Omental fat pad (tissue), 3 donors: ENCODE measurements at regions not wholly inside any gene's neighbourhood (a gene's known extent, or its start where the extent isn't known, plus 50 kb on each side); places are given as distances from the start of the nearest gene placed in this dataset.

Source experiments
- ATAC-seq: fragments of 150-250 bp; one replicate; pipeline ENCODE4 v1.9.1; 2016; ENCODE audit warnings: mild to moderate bottlenecking, moderate library complexity; ENCODE audit not compliant: low FRiP score
- DNase-seq: peaks from one replicate; pipeline ENCODE4 v3.0.0-alpha.2; 2019; ENCODE audit warnings: low spot score
- CTCF ChIP-seq, 3 donors: fragments of 450-650 bp; IDR thresholded peaks; one replicate each; pipeline ENCODE4 v1.5.1; 2016 to 2017; ENCODE audit warnings: antibody characterized with exemption in 3 of 3, mild to moderate bottlenecking in 3 of 3, moderate library complexity in 2 of 3

- ATAC-seq = no peak
- DNase-seq = no peak
- TF ChIP-seq CTCF (IDR thresholded peaks at IDR 0.05) = no peak
Observed at GRCh38 chr3:5517921-5518320, 330.4 kb downstream of the EDEM1 start.

- TF ChIP-seq CTCF (IDR thresholded peaks at IDR 0.05) = no peak
- DNase-seq (no peak), ATAC-seq (no peak)
Observed at GRCh38 chr3:5520237-5520636, 332.7 kb downstream of the EDEM1 start.

- no peak for TF ChIP-seq CTCF (IDR thresholded peaks at IDR 0.05)
- DNase-seq (no peak), ATAC-seq (no peak)
Observed at GRCh38 chr3:5523125-5523524, 335.6 kb downstream of the EDEM1 start.

- no peak for ATAC-seq
- no peak for TF ChIP-seq CTCF (IDR thresholded peaks at IDR 0.05)
- DNase-seq = no peak
Observed at GRCh38 chr3:5531039-5531438, 343.5 kb downstream of the EDEM1 start.

GRCh38 chr3:5531741-5532290, 344.3 kb downstream of the EDEM1 start:
- DNase-seq (no peak), ATAC-seq (no peak)
- no peak for TF ChIP-seq CTCF (IDR thresholded peaks at IDR 0.05)

- no peak for DNase-seq
- ATAC-seq = no peak
- TF ChIP-seq CTCF (IDR thresholded peaks at IDR 0.05) = no peak
Observed at GRCh38 chr3:5540532-5540931, 353.0 kb downstream of the EDEM1 start.

- TF ChIP-seq CTCF (IDR thresholded peaks at IDR 0.05) = no peak
- ATAC-seq (no peak), DNase-seq (no peak)
Observed at GRCh38 chr3:5542472-5542871, 355.0 kb downstream of the EDEM1 start.
